Tibial artery (tissue), 4 donors: ENCODE measurements at regions not wholly inside any gene's neighbourhood (a gene's known extent, or its start where the extent isn't known, plus 50 kb on each side); places are given as distances from the start of the nearest gene placed in this dataset.
"Not testable (repeated sequence)": the region's sequence is repeated elsewhere in the genome, so short reads cannot be mapped to it uniquely, and the experiment has no call there.

Source experiments
- DNase-seq, 2 donors: peaks; one replicate each; pipeline ENCODE4 v3.0.0-alpha.2; 2019
- H3K27ac ChIP-seq, 2 donors: fragments of 200-600 bp; sonication (generic) in 1 of 2; 1 replicate in 1 of 2; 2 replicates in 1 of 2; pipeline ENCODE4 v1.5.1; 2018 to 2019; ENCODE audit warnings: mild to moderate bottlenecking in 1 of 2
- H3K27me3 ChIP-seq, 2 donors: fragments of 200-600 bp; sonication (generic) in 1 of 2; one replicate each; pipeline versions ENCODE4 v1.5.1 to v1.6.0; 2016 to 2019
- H3K36me3 ChIP-seq, 3 donors: fragments of 200-600 bp; sonication (generic) in 2 of 3; one replicate each; pipeline ENCODE4 v1.5.1; 2016 to 2019; ENCODE audit warnings: mild to moderate bottlenecking in 2 of 3
- H3K4me1 ChIP-seq, 4 donors: fragments of 200-600 bp; sonication (generic) in 2 of 4; 1 replicate in 3 of 4; 2 replicates in 1 of 4; pipeline ENCODE4 v1.5.1; 2016 to 2019
- H3K4me3 ChIP-seq, 2 donors: fragments of 200-600 bp; sonication (generic) in 1 of 2; 1 replicate in 1 of 2; 2 replicates in 1 of 2; pipeline ENCODE4 v1.5.1; 2018 to 2019; ENCODE audit warnings: mild to moderate bottlenecking in 2 of 2
- H3K9me3 ChIP-seq, 3 donors: fragments of 200-600 bp; sonication (generic) in 1 of 3; one replicate each; pipeline ENCODE4 v1.5.1; 2016 to 2019
- intact Hi-C: fragments of 100-400 bp; cut with DNase I; formaldehyde crosslinking; loops from one replicate; pipeline ENCODE4 v1.15.0; 2023; ENCODE audit warnings: low total_unique reads
- TF ChIP-seq, protein P1 (sequence below), 2 experiments: fragments of 200-600 bp in 1 of 2; fragments of 450-650 bp in 1 of 2; IDR thresholded peaks; one replicate each; pipeline ENCODE4 v1.5.1; 2017 to 2019; ENCODE audit warnings: antibody characterized with exemption in 2 of 2, mild to moderate bottlenecking in 1 of 2, moderate library complexity in 1 of 2

GRCh38 chr5:99156688-99157087 lies 227.9 kb upstream of the CHD1 start:
- intact Hi-C loops, result no loop called here
- H3K27me3 ChIP-seq, result no peaks in the 10 kb centered on the region
- TF ChIP-seq, protein P1, sequence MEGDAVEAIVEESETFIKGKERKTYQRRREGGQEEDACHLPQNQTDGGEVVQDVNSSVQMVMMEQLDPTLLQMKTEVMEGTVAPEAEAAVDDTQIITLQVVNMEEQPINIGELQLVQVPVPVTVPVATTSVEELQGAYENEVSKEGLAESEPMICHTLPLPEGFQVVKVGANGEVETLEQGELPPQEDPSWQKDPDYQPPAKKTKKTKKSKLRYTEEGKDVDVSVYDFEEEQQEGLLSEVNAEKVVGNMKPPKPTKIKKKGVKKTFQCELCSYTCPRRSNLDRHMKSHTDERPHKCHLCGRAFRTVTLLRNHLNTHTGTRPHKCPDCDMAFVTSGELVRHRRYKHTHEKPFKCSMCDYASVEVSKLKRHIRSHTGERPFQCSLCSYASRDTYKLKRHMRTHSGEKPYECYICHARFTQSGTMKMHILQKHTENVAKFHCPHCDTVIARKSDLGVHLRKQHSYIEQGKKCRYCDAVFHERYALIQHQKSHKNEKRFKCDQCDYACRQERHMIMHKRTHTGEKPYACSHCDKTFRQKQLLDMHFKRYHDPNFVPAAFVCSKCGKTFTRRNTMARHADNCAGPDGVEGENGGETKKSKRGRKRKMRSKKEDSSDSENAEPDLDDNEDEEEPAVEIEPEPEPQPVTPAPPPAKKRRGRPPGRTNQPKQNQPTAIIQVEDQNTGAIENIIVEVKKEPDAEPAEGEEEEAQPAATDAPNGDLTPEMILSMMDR (IDR thresholded peaks at IDR 0.05), result no peak
- no peak overlapping the region for H3K27ac ChIP-seq
- H3K9me3 ChIP-seq, result no peaks in the 10 kb centered on the region
- H3K36me3 ChIP-seq, result no peaks in the 10 kb centered on the region
- no peak for DNase-seq
- no peaks in the 10 kb centered on the region for H3K4me1 ChIP-seq
- H3K4me3 ChIP-seq, result no peak overlapping the region

- H3K9me3 ChIP-seq, H3K27ac ChIP-seq, H3K4me3 ChIP-seq, H3K27me3 ChIP-seq, H3K36me3 ChIP-seq, intact Hi-C loops, DNase-seq, H3K4me1 ChIP-seq: not testable (repeated sequence)
These were observed 214.5 kb upstream of the CHD1 start for GRCh38 chr5:99143283-99143795.

DNA sequence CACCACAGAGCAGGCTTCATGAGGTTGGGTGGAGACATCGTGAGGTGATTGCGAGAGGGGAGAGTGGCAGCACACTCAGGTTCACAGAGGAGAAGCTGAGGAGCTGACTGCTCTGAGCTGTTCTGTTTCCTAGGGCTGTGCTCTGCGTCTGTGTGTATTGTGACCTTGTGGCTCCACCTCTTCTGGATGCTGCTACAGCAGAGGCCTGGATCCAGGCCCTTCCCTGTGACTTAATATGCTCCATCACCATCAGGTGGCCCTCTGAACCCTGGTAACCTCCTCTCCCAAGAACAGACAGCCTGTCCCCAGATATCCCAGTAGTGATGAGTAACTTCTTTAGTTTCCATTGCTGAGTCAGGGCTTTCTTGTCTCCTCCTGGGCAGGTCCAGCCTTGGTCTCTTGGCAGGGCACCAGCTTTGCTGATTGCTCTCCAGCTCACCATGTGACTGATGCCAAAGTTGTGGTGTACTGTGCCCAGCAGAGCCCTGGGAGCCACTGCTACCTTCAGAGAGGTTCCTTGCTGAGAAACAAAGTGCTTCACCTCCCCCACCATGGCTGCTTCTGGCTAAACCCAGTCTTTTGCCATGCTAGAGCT lies 212.8 kb upstream of the CHD1 start:
- TF ChIP-seq, protein P1 (IDR thresholded peaks at IDR 0.05), result no peak
- Histone ChIP-seq H3K36me3 (no peaks in the 10 kb centered on the region), H3K9me3 (no peaks in the 10 kb centered on the region), H3K27ac (no peak overlapping the region), H3K4me3 (no peak overlapping the region), H3K4me1 (no peaks in the 10 kb centered on the region), H3K27me3 (no peaks in the 10 kb centered on the region)
- DNase-seq, result no peak
- intact Hi-C loops, result no loop called here

DNA sequence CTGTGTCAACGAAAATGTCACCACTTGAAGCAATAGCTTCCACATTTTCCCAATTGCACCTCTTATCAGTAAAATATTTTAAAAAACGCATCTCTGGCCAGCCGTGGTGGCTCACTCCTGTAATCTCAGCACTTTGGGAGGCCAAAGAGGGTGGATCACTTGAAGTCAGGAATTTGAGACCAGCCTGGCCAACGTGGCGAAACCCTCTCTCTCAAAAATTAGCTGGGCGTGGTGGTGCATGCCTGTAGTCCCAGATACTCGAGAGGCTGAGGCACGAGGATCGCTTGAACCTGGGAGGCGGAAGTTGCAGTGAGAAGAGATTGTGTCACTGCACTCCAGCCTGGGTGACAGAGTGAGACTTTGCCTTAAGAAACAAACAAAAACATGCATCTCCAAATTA lies 210.1 kb upstream of the CHD1 start:
- no peak overlapping the region for H3K27ac ChIP-seq
- no peaks in the 10 kb centered on the region for H3K27me3 ChIP-seq
- intact Hi-C loops, result no loop called here
- no peaks in the 10 kb centered on the region for H3K9me3 ChIP-seq
- H3K4me3 ChIP-seq, result no peak overlapping the region
- H3K36me3 ChIP-seq, result no peaks in the 10 kb centered on the region
- H3K4me1 ChIP-seq, result no peaks in the 10 kb centered on the region
- DNase-seq, result no peak
- TF ChIP-seq, protein P1 (IDR thresholded peaks at IDR 0.05), result no peak

GRCh38 chr5:99133921-99134320 lies 205.1 kb upstream of the CHD1 start:
- intact Hi-C loops, result no loop called here
- TF ChIP-seq, protein P1 (IDR thresholded peaks at IDR 0.05), result no peak
- no peak for DNase-seq

DNA sequence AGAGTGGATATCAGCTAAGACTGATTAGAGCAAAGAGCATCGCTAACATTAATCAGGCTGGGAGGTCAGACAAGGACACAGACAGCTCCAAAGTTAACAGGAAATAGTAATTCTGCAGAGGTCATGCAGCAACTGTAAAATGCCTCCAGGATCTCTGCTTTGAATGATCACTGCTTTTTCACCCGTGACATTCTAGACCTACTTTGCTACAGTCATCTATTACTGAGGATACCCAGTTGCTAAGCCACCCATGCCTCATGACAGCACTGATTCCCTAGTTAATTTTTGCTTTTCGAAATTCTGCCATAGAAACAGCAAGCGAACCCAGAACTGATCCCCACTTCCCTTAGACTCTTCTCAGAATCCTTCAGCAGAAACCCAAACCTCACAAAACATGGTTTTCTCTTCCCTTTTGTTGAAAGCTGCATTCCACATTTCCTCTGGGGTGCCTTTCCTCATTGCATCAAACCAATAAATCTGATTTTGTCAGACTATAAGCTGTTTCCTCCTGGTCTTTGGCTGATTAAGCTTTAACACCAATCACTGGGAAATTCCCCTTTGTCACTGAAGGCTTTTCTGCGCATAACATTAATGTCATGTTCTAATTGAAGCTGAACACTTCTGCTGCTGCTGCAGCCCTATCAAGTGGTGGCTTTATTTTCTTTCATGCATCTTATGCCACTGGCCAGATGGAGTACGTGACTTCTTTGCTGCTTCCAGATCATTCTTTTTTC lies 201.1 kb upstream of the CHD1 start:
- Histone ChIP-seq H3K27me3 (no peaks in the 10 kb centered on the region), H3K27ac (no peak overlapping the region), H3K4me3 (no peak overlapping the region), H3K9me3 (no peaks in the 10 kb centered on the region), H3K36me3 (no peaks in the 10 kb centered on the region), H3K4me1 (no peaks in the 10 kb centered on the region)
- intact Hi-C loops, result no loop called here
- DNase-seq, result no peak
- TF ChIP-seq, protein P1 (IDR thresholded peaks at IDR 0.05), result no peak

More at GRCh38 chr5:99133921-99134320, 205.1 kb upstream of the CHD1 start:
- no peak overlapping the region for H3K27ac ChIP-seq
- H3K36me3 ChIP-seq, result no peaks in the 10 kb centered on the region
- H3K4me3 ChIP-seq, result no peak overlapping the region
- H3K4me1 ChIP-seq, result no peaks in the 10 kb centered on the region
- H3K9me3 ChIP-seq, result no peaks in the 10 kb centered on the region
- no peaks in the 10 kb centered on the region for H3K27me3 ChIP-seq
